H1 (cell line): ENCODE measurements at regions not wholly inside any gene's neighbourhood (a gene's known extent, or its start where the extent isn't known, plus 50 kb on each side); places are given as distances from the start of the nearest gene placed in this dataset.

Source experiments
- CTCF ChIA-PET: fragments of 300-600 bp; sonication (Branson Sonifier 250); formaldehyde crosslinking; loops from one replicate; lab custom pipeline; 2021; ENCODE audit not compliant: partially characterized antibody; lab: Charles Lee
- POLR2A ChIA-PET: fragments of 300-600 bp; sonication (Branson Sonifier 250); formaldehyde crosslinking; loops from one replicate; lab custom pipeline; 2021; ENCODE audit warnings: inconsistent platforms; ENCODE audit not compliant: partially characterized antibody; lab: Charles Lee
- DNase-seq, 2 experiments: peaks; one replicate each; pipeline versions ENCODE4 v3.0.0 to v3.0.0-alpha.2; 2010 to 2022; ENCODE audit warnings: low spot score in 2 of 2, low read depth in 1 of 2, mixed read lengths in 1 of 2
- FAIRE-seq: peaks from 2 replicates; lab custom pipeline; 2011; peaks lifted over from hg19 to GRCh38; lab: Jason Lieb, UNC
- H2AFZ ChIP-seq: 2 replicates; pipeline ENCODE4 v1.8.1; 2012; ENCODE audit warnings: low read length, inconsistent platforms
- H2AK5ac ChIP-seq: 2 replicates; pipeline ENCODE4 v1.6.1; 2013; ENCODE audit warnings: low read depth, low read length
- H2BK120ac ChIP-seq: replicated peaks from 2 replicates; pipeline ENCODE3; 2013; ENCODE audit warnings: low read depth, low read length, inconsistent platforms
- H2BK12ac ChIP-seq: 2 replicates; pipeline ENCODE4 v1.6.1; 2013; ENCODE audit warnings: low read depth, low read length
- H2BK15ac ChIP-seq: 2 replicates; pipeline ENCODE4 v1.6.1; 2013; ENCODE audit warnings: low read length
- H2BK20ac ChIP-seq: 2 replicates; pipeline ENCODE4 v1.6.1; 2013; ENCODE audit warnings: low read length
- H2BK5ac ChIP-seq: 2 replicates; pipeline ENCODE4 v1.6.1; 2013; ENCODE audit warnings: low read depth, low read length
- H3K14ac ChIP-seq: 2 replicates; pipeline ENCODE4 v1.6.1; 2013; ENCODE audit warnings: inconsistent platforms; ENCODE audit not compliant: insufficient read length
- H3K18ac ChIP-seq: 2 replicates; pipeline ENCODE4 v1.6.1; 2013; ENCODE audit warnings: low read length; ENCODE audit errors: extremely low read depth
- H3K23ac ChIP-seq: 2 replicates; pipeline ENCODE4 v1.6.1; 2013; ENCODE audit warnings: inconsistent platforms; ENCODE audit not compliant: insufficient read length
- H3K23me2 ChIP-seq: 2 replicates; pipeline ENCODE4 v1.6.1; 2013; ENCODE audit warnings: low read depth, low read length
- H3K27ac ChIP-seq: 2 replicates; pipeline ENCODE4 v1.6.1; 2011; ENCODE audit warnings: low read depth, low read length, inconsistent platforms
- H3K27me3 ChIP-seq, 4 experiments: replicated peaks in 1 of 4; 1 replicate in 1 of 4; 2 replicates in 3 of 4; pipeline versions ENCODE4 v1.6.1 to v1.8.1; 2011 to 2013; ENCODE audit warnings: low read length in 3 of 4, mild to moderate bottlenecking in 3 of 4, inconsistent platforms in 2 of 4, mixed read lengths in 2 of 4, moderate library complexity in 1 of 4; ENCODE audit not compliant: control insufficient read depth in 3 of 4, insufficient read depth in 3 of 4; ENCODE audit errors: extremely low read depth in 1 of 4
- H3K36me3 ChIP-seq, 4 experiments: 2 replicates each; pipeline versions ENCODE4 v1.6.1 to v1.8.1; 2011 to 2013; ENCODE audit warnings: mild to moderate bottlenecking in 4 of 4, low read length in 3 of 4, moderate library complexity in 2 of 4, control low read depth in 1 of 4, inconsistent platforms in 1 of 4; ENCODE audit not compliant: insufficient read depth in 4 of 4, control insufficient read depth in 2 of 4
- H3K4ac ChIP-seq: replicated peaks from 2 replicates; pipeline ENCODE3; 2013; ENCODE audit warnings: low read length, low read depth, mixed read lengths, inconsistent platforms; ENCODE audit not compliant: insufficient read length
- H3K4me1 ChIP-seq, 4 experiments: replicated peaks in 1 of 4; 1 replicate in 1 of 4; 2 replicates in 3 of 4; pipeline versions ENCODE4 v1.6.1 to v1.8.1; 2011 to 2013; ENCODE audit warnings: low read length in 3 of 4, inconsistent platforms in 2 of 4, mixed read lengths in 1 of 4; ENCODE audit not compliant: insufficient read depth in 4 of 4, control insufficient read depth in 3 of 4
- H3K4me2 ChIP-seq, 2 experiments: 2 replicates each; pipeline versions ENCODE4 v1.6.1 to v1.8.1; 2011 to 2013; ENCODE audit warnings: low read depth in 2 of 2, low read length in 2 of 2, control low read depth in 1 of 2, inconsistent platforms in 1 of 2, mild to moderate bottlenecking in 1 of 2; ENCODE audit not compliant: insufficient read depth in 1 of 2
- H3K4me3 ChIP-seq, 4 experiments: fragments of 200-600, 300-600 bp in 1 of 4; sonication (generic), shearing (Covaris generic), sonication (Bioruptor Twin) in 1 of 4; 2 replicates each; pipeline versions ENCODE4 v1.5.1 to v1.8.1; 2011 to 2016; ENCODE audit warnings: low read length in 4 of 4, low read depth in 3 of 4, control low read depth in 2 of 4, inconsistent platforms in 2 of 4, mild to moderate bottlenecking in 2 of 4, mixed read lengths in 1 of 4, moderate library complexity in 1 of 4; ENCODE audit not compliant: insufficient read depth in 2 of 4; ENCODE audit errors: extremely low read depth in 1 of 4
- H3K56ac ChIP-seq: replicated peaks from 2 replicates; pipeline ENCODE3; 2013; ENCODE audit warnings: low read depth, mild to moderate bottlenecking, mixed read lengths, low read length, inconsistent platforms; ENCODE audit not compliant: insufficient read length
- H3K79me1 ChIP-seq: 2 replicates; pipeline ENCODE4 v1.6.1; 2013; ENCODE audit warnings: low read depth, low read length, control low read depth
- H3K79me2 ChIP-seq, 2 experiments: 2 replicates each; pipeline versions ENCODE4 v1.6.1 to v1.8.1; 2012 to 2013; ENCODE audit warnings: low read length in 2 of 2, mild to moderate bottlenecking in 2 of 2, inconsistent platforms in 1 of 2; ENCODE audit not compliant: insufficient read depth in 2 of 2, control insufficient read depth in 1 of 2
- H3K9ac ChIP-seq, 4 experiments: replicated peaks in 1 of 4; 1 replicate in 1 of 4; 2 replicates in 3 of 4; pipeline versions ENCODE4 v1.6.1 to v1.8.1; 2011 to 2013; ENCODE audit warnings: low read depth in 3 of 4, low read length in 3 of 4, control low read depth in 2 of 4, mild to moderate bottlenecking in 2 of 4, moderate library complexity in 2 of 4, inconsistent platforms in 1 of 4; ENCODE audit errors: extremely low read depth in 1 of 4
- H3K9me3 ChIP-seq, 2 experiments: 2 replicates each; pipeline versions ENCODE4 v1.6.1 to v1.8.1; 2012 to 2013; ENCODE audit warnings: mild to moderate bottlenecking in 2 of 2, moderate library complexity in 2 of 2, control low read depth in 1 of 2, inconsistent platforms in 1 of 2, low read depth in 1 of 2, low read length in 1 of 2, mixed read lengths in 1 of 2; ENCODE audit not compliant: insufficient read depth in 2 of 2
- H4K20me1 ChIP-seq, 2 experiments: replicated peaks in 1 of 2; 2 replicates each; pipeline versions ENCODE3 to v1.8.1; 2011 to 2013; ENCODE audit warnings: inconsistent platforms in 2 of 2, low read length in 2 of 2, mild to moderate bottlenecking in 1 of 2; ENCODE audit not compliant: insufficient read depth in 2 of 2, control insufficient read depth in 1 of 2
- H4K5ac ChIP-seq: 2 replicates; pipeline ENCODE4 v1.6.1; 2013; ENCODE audit warnings: low read length, low read depth, mixed read lengths, inconsistent platforms; ENCODE audit not compliant: insufficient read length
- H4K8ac ChIP-seq: 2 replicates; pipeline ENCODE4 v1.8.0; 2013; ENCODE audit warnings: mild to moderate bottlenecking, moderate library complexity, low read length, inconsistent platforms; ENCODE audit not compliant: insufficient read depth; ENCODE audit errors: extremely low read depth
- H4K91ac ChIP-seq: replicated peaks from 2 replicates; pipeline ENCODE3; 2013; ENCODE audit warnings: low read length, mixed read lengths, inconsistent platforms; ENCODE audit not compliant: insufficient read length
- ASH2L ChIP-seq: fragments of 200-600, 300-600 bp; sonication (generic); IDR thresholded peaks from one replicate; pipeline ENCODE4 v1.7.1; 2017; ENCODE audit warnings: low read length
- CREB1 ChIP-seq: IDR thresholded peaks from 2 replicates; pipeline ENCODE4 v1.6.1; 2012; ENCODE audit warnings: inconsistent platforms
- MAX ChIP-seq: IDR thresholded peaks from 2 replicates; pipeline ENCODE4 v1.6.1; 2012; ENCODE audit warnings: inconsistent platforms
- RFX5 ChIP-seq: IDR thresholded peaks from 2 replicates; pipeline ENCODE4 v1.6.1; 2011; ENCODE audit warnings: low read depth, low read length, improper control_type of control experiment, borderline replicate concordance
- WGBS, 2 experiments: shearing (Covaris generic) in 1 of 2; methylation state at CpG; one replicate each; pipeline versions ENCODE4 v1.1.6 to v1.1.7; 2013 to 2015; ENCODE audit warnings: low lambda C conversion rate in 2 of 2, mixed read lengths in 2 of 2, inconsistent platforms in 1 of 2, low coverage in 1 of 2, missing lambda C conversion rate in 1 of 2; ENCODE audit not compliant: insufficient replicate concordance in 2 of 2, insufficient coverage in 1 of 2, insufficient read length in 1 of 2; ENCODE audit errors: extremely low coverage in 1 of 2, missing lambda C conversion rate in 1 of 2; 5-methylcytosine and 5-hydroxymethylcytosine counted together

- Histone ChIP-seq H2BK5ac (no peak overlapping the region), H3K79me2 (no peaks in the 10 kb centered on the region), H3K14ac (no peak overlapping the region), H2AK5ac (no peak overlapping the region), H3K4me3 (no peak overlapping the region), H2BK20ac (no peak overlapping the region), H3K79me1 (no peaks in the 10 kb centered on the region), H2AFZ (no peak overlapping the region), H3K9me3 (no peaks in the 10 kb centered on the region), H2BK15ac (no peak overlapping the region), H2BK120ac (no peak overlapping the region), H3K18ac (no peak overlapping the region), H3K36me3 (no peaks in the 10 kb centered on the region), H4K91ac (no peak overlapping the region), H3K4me2 (no peak overlapping the region), H4K20me1 (no peaks in the 10 kb centered on the region), H2BK12ac (no peak overlapping the region), H3K56ac (no peak overlapping the region), H3K23ac (no peak overlapping the region), H3K4ac (no peak overlapping the region), H3K27ac (no peak overlapping the region), H3K4me1 (no peaks in the 10 kb centered on the region), H3K23me2 (no peaks in the 10 kb centered on the region), H3K27me3 (peaks cover 3 to 11% (median 6%) of the 10 kb centered on the region in 4 experiments; a peak in 4 of 7 replicates), H4K5ac (no peak overlapping the region), H4K8ac (no peak overlapping the region), H3K9ac (no peak overlapping the region)
- ChIA-PET POLR2A (no interaction called here), CTCF (interaction anchor here (1.1 kb wide), 1 partner anchor 30 kb away, joined by 3 read pairs; no protein-coding TSS in a partner anchor)
- FAIRE-seq (no peak), DNase-seq (no peak)
- WGBS, 2 experiments: 88% methylated on average over 3 of the region's 3 CpGs; no CpG with 5 or more reads in 1 of the 2 experiments
- TF ChIP-seq RFX5: no peak
- TF ChIP-seq MAX: no peak
- TF ChIP-seq ASH2L: no peak
- no peak for TF ChIP-seq CREB1
These were observed 280.0 kb downstream of the SOX9 start for GRCh38 chr17:72400863-72401262.
